Muscle of back (tissue), 3 donors: ENCODE measurements at regions not wholly inside any gene's neighbourhood (a gene's known extent, or its start where the extent isn't known, plus 50 kb on each side); places are given as distances from the start of the nearest gene placed in this dataset.

ENCODE experiments used
- DNase-seq, 3 donors: peaks; one replicate each; pipeline versions ENCODE4 v3.0.0 to v3.0.0-alpha.2; 2013

- no peak for DNase-seq
Measured at GRCh38 chr12:66851134-66851533, 172.3 kb upstream of the GRIP1 start.

GRCh38 chr12:66852091-66852490 is 173.2 kb upstream of the GRIP1 start:
- DNase-seq, result peak in 2 of 3 donors; percentile 13 to 56

- peak in 2 of 3 donors; percentile 8 to 52 for DNase-seq
Measured at GRCh38 chr12:66852765-66853164, 173.9 kb upstream of the GRIP1 start.

- no peak for DNase-seq
Measured at GRCh38 chr12:66859751-66860440, 181.0 kb upstream of the GRIP1 start.

GRCh38 chr12:66860752-66861750 is 182.2 kb upstream of the GRIP1 start:
- DNase-seq, result peak; percentile 52 to 87 (median 77)

GRCh38 chr12:66862356-66862985 is 183.6 kb upstream of the GRIP1 start:
- DNase-seq, result no peak

GRCh38 chr12:66863276-66863675 is 184.4 kb upstream of the GRIP1 start:
- no peak for DNase-seq

GRCh38 chr12:66877925-66878324 is 199.0 kb upstream of the GRIP1 start:
- no peak for DNase-seq

- DNase-seq, result no peak
Measured at GRCh38 chr12:66879409-66879808, 200.5 kb upstream of the GRIP1 start.

- no peak for DNase-seq
Measured at GRCh38 chr12:66881386-66881785, 202.5 kb upstream of the GRIP1 start.

GRCh38 chr12:66884091-66884490 is 205.2 kb upstream of the GRIP1 start:
- no peak for DNase-seq

- no peak for DNase-seq
Measured at GRCh38 chr12:66885115-66885875, 206.4 kb upstream of the GRIP1 start.

GRCh38 chr12:66896797-66897196 is 217.9 kb upstream of the GRIP1 start:
- DNase-seq, result no peak

GRCh38 chr12:66898700-66899469 is 220.0 kb upstream of the GRIP1 start:
- DNase-seq, result no peak

GRCh38 chr12:66899588-66899987 is 220.7 kb upstream of the GRIP1 start:
- no peak for DNase-seq

GRCh38 chr12:66900616-66901015 is 221.7 kb upstream of the GRIP1 start:
- peak in 2 of 3 donors; percentile 10 to 11 for DNase-seq

GRCh38 chr12:66901138-66901932 is 222.5 kb upstream of the GRIP1 start:
- DNase-seq, result no peak

GRCh38 chr12:66902020-66902419 is 223.1 kb upstream of the GRIP1 start:
- no peak for DNase-seq

- no peak for DNase-seq
Measured at GRCh38 chr12:66903782-66904396, 225.0 kb upstream of the GRIP1 start.
